NCI-H187 treated with DMSO at 0.1 percent for 48 hours (cell line): ENCODE measurements at regions not wholly inside any gene's neighbourhood (a gene's known extent, or its start where the extent isn't known, plus 50 kb on each side); places are given as distances from the start of the nearest gene placed in this dataset.

Experiments used
- DNase-seq: peaks from one replicate; lab custom pipeline; 2025; lab: John Stamatoyannopoulos, UW

DNA sequence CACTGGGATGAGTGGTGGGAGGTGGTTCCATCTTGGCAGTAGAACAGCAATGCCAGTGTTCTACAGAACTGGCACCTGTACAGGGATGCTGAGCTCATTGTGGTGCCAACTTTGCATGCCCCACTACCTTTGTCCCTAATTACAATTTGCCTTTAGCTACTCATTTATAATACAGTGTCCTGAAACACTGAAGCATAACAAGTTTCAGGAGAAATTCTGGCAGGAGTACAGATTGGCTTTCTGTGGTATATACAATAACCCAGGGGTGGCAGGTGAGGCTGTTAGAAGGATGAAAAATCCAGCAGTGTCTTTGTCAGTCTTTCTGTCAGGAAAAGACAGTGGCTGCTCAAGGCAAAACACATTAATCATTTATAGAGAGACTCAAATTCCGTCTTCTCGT is 240.3 kb downstream of the FAM76B start:
- no peak for DNase-seq

DNA sequence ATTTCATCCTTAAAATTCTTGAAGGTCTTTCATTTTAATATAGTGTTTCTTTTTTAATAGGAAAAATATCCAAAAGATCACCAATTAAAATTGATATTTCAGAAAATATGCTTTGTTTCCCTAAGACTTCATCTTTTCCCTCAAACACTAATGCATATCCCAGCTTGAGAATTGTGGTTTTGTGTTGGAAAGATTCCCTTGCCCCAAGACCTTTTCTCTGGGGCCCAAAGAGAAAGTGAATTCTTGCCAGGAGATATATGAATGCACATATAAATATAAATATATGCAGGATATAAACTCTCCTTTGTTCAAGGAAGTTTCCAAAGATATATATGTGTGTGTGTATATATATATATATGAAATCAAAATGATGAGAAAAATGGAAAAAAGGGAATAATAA is 241.2 kb downstream of the FAM76B start:
- DNase-seq, result no peak

DNA sequence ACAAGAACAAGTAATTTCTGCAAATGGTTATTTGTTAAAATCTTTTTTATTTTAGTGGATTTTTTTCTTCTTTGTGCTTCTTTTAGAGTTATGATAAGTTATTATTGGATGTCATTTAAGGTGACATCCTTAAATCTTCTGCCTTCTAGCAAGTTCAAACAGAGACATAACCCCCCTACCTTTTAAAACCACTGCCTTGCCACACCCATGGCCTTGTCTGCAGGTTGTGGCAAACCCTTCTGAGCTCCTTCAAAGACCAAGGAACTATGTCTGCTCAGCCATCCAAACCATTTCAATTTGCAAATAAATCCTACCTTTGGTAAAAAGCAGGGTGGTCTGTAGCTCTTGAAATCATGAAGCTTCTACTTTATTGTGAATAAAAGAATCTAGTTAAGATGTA is 241.6 kb downstream of the FAM76B start:
- no peak for DNase-seq

DNA sequence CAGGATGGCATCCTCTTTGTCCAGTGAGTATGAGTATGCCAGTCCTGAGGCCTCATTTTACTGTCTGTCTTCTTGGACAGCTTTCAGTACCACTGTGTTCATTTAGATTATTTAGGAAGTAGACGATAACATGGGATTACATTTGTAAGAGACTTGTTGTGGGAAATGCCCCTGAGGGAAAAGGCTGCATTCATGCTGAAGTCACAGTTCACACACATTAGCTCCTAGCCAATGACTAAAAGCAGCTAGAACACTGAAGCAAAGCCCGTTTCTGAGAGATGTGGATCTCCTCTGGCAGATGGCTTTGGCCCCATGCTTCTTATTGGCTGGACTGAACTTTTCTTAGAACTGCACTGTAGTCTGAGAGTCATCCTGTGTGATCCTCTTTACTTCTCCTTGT is 242.4 kb downstream of the FAM76B start:
- no peak for DNase-seq

DNA sequence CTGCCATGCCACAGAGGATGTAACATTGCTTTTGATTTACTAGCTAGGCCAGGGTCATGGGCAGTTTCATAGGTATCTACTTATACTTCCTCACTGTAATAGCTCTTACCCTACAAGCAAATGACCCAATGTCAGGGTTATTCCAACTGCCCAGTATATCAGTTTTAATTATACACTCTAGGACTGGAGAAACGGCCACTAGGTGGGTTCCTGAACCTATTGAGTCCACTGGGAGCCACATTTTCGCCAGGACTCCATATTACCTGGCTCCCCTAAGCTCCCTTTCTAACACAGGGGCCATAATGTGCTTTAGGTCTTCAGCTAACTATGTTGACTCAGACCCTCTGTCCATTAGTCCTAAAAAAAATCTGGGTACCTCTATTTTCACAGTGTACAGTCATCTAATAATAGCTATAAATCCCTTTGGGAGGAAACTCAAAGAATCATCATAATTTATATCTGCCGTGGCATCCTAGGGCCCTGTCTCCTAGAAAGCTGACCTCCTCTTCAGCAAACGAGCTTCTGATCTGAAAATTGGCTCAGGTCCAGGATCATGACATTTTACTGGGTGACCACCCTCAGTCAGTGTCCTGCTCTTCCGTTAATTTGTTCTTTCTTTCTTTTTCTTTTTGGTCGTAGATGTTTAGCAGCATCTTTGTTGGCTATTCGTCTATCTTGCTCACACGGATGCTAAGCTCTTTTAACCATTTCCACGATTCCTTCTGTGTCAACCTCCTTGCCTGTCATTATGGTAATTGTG is 244.3 kb downstream of the FAM76B start:
- no peak for DNase-seq

DNA sequence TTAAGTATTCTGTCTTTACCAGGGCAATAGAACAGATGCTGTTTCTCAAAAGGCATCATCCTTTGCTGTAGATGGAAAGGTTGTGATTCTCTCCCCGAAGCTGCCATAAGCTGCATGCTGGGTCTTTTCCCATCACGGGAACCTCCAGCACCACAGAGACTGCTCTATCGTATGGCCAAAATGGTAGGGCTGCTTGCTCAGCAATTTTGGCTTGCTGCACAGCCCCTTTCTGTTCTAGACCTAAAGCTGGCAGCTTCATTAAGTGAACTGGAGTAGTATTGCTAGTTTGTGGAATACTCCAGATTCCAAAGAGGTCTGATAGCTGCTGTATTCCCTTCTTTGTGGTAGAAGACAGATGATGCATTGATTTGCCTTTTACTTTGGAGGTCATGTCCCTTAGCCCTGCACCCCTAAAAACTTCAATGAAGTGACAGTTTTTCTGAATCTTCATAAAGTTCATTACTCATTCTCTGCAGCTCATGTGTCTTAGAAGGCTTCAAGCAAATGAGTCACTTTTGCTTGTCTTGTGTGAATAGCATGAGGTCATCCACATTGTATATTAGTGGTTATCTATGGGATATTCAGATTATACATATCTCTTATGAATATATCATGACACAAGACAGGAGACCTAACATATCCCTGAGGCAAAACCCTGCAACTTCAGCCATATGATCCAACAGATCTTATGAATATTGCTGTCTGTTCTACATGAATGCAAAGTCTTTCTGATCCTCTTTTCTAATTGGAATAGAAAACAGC is 245.3 kb downstream of the FAM76B start:
- DNase-seq, result no peak

DNA sequence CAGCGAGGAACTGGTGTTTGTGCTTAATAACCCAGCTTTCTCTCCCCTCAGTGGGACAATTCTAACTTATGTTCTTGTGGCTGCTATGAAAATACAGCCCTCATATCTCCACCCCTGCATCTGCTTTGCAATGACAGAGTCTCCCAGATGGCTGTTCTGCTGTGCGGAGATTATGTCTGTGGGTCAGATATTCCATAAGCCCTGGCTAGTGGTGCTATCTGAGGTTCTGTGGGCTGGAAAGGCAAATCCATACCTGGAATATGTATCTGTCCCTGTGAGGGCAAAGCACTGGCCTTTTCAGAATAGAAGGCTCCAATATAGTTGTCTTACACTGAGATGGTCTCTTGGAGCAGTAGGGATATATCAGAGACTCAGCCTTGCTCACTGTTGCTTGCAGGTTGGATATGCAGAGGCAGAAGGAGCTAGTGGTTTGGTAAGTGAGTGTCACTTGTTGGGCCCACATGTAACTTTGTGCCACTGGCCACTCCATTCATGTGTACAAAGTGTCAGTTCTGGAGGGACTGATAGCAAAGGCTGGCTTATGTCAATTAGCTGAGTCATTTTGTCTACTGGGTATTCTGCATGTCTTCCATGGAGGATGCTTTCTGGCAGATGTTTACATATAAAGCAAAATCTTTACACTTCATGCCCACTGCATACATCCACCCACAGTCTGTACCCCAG is 246.6 kb downstream of the FAM76B start:
- DNase-seq, result no peak

DNA sequence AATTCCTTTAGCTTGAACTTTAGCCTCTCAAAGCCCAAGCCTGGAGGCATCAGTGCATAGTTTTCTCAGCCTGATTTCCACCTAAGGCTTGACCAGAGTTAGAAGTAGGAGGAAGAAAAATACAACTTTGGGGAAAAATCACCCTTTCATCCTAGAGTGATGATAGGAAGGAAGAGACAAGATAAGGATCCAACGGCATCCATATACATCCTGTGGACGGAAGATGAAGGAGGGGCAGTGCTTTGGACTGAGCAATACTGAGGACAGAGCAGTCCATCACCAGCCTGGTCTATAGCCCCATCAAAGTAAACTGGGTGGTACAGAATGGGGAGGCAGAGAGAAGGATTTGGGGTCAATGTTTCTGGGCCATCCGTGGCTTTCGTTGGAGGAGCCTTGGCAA is 247.9 kb downstream of the FAM76B start:
- no peak for DNase-seq

DNA sequence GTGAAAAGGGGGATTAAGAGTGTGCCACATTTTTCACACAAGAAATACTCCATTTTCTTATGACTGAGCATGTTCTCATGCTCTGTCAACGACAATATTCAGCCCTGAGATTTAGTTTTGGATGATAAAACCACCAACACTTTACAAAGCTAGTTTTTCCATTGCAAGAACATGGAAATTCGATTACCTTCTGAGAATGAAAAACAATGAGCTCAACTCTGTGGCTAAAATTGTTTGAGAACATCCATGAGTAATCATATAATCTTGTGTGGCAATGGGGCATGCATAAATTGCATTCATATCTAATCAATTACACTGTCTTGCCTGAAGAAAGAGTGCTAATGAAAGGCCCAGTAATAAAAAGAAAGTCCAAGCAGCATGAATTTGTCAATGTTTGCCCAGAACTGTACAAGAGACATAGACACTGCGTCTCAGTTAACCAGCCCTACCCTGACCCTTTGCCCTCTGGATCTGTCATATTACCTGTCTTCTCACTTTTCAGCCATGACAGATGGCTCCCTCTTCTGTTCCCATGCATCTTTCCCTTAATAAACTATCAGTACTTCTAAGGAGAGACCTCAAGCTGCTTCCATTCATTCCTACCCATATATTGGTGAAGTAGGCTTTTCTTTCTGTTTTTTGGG is 253.4 kb downstream of the FAM76B start:
- no peak for DNase-seq

DNA sequence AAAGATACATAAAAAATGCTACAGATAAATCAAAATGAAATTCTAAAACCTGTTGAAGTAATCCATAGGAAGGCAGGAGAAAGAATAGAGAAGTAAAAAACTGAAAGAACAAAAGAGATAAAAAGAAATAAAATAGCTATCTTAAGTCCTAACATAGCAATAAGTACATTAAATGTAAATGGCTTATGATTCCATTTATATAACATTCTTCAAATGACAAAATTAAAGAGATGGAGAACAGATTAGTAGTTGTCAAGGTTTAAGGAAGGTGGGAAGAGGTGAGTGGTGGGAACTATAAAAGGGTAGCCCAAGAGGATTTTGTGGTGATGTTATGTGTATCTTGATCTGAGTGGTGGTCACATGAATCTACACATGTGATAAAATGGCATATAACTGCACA is 254.8 kb downstream of the FAM76B start:
- no peak for DNase-seq

DNA sequence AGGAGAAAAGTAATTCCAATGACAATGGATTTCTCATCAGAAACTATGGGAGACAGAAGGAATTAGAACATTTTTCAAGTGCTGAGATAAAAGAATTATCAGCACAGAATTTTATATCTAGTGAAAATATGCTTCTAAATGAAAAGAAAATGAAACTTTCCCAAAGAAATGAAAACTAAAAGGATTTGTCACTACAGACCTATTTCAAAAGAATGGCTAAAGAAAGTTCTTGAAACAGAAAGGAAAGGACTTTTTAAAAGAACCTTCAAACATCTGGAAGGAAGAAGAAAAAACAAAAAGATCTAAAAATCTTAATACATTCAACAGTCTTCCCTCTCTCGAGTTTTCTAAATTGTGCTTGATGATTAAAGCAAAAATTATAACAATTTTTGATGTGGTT is 255.4 kb downstream of the FAM76B start:
- no peak for DNase-seq

DNA sequence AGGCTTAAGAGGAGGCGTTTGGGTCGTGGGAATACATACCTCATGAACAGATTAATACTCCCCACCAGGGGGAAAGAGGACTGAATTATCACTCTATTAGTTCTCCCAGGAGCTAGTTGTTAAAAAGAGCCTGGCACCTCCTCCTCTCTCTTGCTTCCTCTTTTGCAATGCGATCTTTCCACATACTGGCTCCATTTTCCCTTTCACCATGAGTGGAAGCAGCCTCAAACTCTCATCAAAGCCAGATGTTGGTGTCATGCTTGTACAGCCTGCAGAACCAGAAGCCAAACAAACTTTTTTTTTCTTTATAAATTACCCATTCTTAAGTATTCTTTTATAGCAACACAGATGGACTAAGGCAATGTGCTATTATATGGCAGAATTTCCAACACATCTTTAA is 258.5 kb downstream of the FAM76B start:
- DNase-seq, result no peak

DNA sequence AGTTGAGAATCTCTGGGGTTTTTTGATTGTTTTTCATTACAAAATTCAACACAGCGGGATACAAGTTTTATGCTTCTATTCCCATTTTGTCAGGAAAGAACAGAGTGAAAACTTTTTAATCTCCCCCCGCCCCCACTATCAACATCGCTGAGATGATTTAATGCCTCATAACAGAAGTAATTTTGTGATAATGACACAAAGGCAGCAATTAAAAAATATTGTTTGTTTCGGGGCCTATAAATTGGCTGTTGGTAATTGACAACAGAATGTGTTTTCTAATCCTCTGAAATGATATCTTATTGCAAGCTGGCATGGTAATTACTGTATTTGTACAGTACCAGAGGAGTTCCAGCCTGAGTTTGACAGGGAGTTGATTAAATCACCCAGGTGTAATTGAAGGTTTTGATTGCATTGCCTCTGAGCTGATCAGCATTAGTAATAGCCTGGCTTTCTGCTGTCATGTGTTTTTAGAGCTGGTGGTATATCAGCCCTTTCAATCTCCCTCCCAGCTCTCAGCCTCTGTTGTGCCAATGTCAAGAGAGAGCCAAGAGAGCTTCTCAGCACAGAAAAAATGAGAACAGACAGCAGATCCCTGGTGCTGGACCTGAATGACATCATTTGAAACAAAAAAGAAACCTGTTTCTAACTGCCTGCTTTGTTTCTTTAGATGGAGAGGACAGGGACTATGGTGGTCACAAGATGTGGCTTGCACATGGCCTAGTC is 265.1 kb downstream of the FAM76B start:
- no peak for DNase-seq

DNA sequence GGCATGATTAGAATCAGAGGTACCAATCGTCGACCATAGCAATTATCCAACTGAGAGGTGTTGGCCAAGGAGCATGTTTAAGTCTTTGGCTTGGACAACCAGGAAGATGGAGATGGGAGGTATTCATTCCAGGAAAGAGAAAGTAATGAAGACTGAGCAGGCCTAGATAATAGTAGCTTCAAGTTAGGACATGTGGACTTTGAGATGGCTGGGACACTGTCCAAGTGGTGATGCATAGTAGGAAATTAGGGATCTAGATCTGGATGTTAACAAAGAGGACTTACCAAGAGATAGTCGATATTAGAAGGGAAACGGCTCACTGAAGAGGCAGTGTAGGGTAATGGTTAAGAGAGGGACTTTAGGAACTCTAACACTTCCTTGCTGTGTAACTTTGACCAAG is 266.7 kb downstream of the FAM76B start:
- no peak for DNase-seq

DNA sequence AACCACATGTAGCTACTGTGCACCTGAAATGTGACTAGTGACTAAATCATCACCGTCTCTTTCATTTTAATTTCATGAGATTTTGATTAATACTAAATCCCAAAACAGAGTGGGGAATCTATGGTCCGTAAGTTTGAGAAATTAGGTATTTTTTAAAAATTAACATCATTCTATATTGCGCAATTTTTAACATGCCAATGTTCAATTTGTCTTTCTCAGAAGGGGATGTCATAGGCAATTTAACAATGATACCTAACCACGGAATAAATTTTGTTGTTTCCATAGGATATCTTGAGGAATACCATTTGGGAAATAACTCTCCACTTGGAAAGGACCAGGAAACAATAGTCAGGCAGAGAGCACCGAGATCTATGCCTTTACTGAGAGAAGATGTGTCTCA is 267.7 kb downstream of the FAM76B start:
- DNase-seq, result no peak

DNA sequence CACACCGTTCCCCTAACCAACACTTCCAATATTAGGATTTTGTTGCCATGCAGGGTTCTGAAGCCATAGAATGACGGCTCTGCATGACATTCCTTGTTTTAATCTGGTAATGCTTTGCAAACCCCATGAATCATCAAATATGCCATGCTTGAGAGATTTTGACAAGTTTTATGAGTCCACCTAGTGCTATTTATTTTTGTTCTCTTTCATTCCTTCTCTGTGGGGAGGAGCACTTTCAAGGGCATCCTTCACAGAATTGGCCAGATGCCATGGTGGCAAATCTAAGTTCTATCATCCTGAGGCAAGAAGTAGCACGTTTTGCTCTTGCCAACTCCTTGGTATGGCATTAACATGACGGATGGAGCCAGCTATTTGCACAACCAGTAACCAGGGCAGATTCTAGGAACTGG is 268.4 kb downstream of the FAM76B start:
- peak; percentile 64 for DNase-seq

DNA sequence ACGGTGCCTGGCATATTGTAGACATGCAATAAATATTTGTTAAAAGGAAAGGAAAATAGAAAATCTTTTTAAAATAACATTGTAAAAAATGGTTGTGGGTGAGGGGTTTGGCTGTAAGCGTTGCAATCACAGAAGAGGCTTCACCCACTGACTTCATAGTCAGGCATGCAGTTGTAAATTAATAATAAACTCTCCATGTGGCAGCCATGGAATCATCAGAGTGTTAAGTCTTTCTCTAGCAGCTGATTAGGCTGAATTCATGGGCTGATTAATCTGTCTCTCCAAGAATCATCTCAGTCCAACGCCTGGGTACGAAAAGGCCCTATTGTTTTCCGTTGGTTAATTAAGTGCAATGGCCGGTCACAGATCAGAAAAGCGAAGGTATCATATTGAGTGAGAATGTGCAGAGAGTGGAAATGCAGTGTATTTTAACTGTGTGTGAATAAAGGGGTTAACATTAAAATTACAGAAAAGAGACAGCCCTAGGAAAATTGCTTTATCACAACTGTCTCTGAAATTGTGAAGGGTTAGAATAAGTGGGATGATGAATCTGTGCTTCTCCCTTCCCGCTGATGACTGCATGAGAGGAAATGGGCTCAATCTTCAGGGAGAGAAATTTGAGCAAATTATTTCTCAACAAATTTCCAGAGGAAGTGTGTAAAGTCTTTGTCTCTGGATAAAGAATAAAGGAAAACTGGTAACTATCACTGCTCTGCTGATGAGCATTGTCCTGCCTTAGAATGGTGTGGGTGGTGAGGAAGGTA is 269.0 kb downstream of the FAM76B start:
- DNase-seq, result no peak

DNA sequence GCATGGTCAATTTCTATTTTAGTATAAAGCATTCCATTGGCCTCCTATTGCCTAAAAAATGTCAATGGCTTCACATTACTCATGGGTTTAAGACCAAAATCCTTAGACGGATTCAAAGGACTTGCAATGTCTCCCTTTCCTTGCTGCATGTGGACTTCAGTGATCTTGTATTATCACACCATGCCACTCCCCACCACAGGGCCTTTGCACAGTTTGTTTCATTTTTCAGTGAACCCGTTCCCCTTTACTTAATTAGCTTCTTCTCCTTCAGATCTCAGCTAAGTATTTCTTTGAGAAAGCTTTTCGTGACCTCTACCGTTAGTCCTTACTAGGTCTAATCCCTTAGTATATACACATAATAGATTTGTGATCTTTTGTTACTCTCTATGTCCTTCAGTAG is 269.7 kb downstream of the FAM76B start:
- no peak for DNase-seq

DNA sequence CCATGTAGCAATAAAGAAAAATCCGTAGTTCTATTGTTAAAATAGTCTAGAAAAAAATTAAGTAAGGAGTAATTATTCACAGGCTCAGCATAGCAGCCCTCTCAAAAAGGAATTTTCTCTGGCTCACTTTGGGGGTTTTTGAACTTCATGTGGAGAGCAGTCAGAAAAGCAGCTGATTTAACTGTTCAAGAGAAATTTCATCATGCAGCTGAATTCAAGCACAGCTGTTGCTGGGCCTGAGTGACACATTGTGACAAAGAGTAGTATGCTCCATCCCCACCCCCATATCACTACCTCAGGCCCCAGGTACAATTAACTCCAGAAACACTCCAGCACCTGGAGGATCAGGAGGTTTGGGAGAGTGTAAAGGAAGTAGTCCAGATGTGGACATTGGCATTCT is 272.1 kb downstream of the FAM76B start:
- no peak for DNase-seq

DNA sequence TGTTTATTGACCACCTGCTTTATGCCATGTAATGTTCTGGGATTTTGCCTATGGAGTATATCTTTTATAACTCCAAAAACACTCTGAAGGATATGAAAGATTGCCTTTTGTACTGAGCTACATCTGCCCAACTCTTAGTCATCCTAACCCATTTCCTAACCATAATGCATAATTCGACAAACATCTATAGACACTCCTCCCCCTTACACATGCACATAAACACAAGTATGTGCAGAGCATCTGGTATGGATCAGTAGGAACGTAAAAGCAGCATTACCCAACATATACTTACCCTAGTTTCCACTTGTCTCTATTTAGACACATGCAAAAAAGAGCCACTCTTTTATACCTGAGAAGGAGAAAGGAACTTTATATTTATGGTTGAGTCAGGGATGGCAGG is 272.8 kb downstream of the FAM76B start:
- no peak for DNase-seq

DNA sequence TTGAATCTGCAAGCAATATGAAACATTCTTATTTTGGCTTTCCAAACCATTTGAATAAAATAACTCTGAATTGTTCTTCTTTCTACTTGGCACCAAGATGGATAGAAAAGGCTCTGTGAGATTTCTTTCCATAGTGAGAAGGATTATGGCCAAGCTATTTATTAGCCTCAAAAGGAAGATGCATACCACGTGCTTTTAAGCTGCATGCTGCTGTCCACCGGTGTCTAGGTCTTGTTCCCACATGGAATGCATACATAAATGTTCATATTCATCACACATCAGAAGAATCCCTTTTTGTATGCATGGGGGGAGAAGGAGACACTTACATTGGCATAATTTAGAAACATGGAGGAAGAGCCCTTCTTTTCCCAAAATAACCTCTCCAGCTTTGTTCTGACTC is 273.4 kb downstream of the FAM76B start:
- no peak for DNase-seq
